ENCODE measurements at regions not wholly inside any gene's neighbourhood (a gene's known extent, or its start where the extent isn't known, plus 50 kb on each side); places are given as distances from the start of the nearest gene placed in this dataset.

- Histone ChIP-seq H3K9ac (replicated peaks; ENCODE audit: extremely low read depth, insufficient read depth, low read length) (no peak overlapping the region), H3K27ac (ENCODE audit: insufficient read depth, low read depth, low read length) (no peak overlapping the region), H2AFZ (ENCODE audit: low read depth, low read length) (no peak overlapping the region), H3K4me2 (ENCODE audit: insufficient read depth, low read length) (no peak overlapping the region), H3K4me1 (ENCODE audit: control insufficient read depth, extremely low read depth, insufficient read depth, low read length) (no peaks in the 10 kb centered on the region), H3K4me3 (replicated peaks in 1 of 3; ENCODE audit: insufficient read depth in 1 of 3, low read depth in 1 of 3, low read length in 3 of 3) (no peak overlapping the region), H3K36me3 (ENCODE audit: control insufficient read depth in 2 of 2, extremely low read depth in 1 of 2, insufficient read depth in 2 of 2, low read length in 2 of 2) (no peaks in the 10 kb centered on the region), H3K9me1 (replicated peaks; ENCODE audit: control insufficient read depth, extremely low read depth, insufficient read depth, low read length) (no peaks in the 10 kb centered on the region), H3K9me3 (replicated peaks; ENCODE audit: control insufficient read depth, insufficient read depth, low read length) (no peaks in the 10 kb centered on the region), H3K79me2 (ENCODE audit: control insufficient read depth, insufficient read depth, low read length) (peaks cover 62% of the 10 kb centered on the region), H4K20me1 (replicated peaks; ENCODE audit: control insufficient read depth, extremely low read depth, insufficient read depth, low read length) (no peaks in the 10 kb centered on the region), H3K27me3 (ENCODE audit: control insufficient read depth in 2 of 2, insufficient read depth in 2 of 2, low read length in 2 of 2) (no peaks in the 10 kb centered on the region)
- intact Hi-C loops (cut with micrococcal nuclease), result no loop called here
- no peak for FAIRE-seq
- dilution Hi-C loops (cut with MboI; ENCODE audit: extremely low pct_ligation_motif_present, low sequenced_read_pairs), result no loop called here
- no peak for TF ChIP-seq GATA2 (IDR thresholded peaks at IDR 0.05; ENCODE audit: insufficient read depth, insufficient read length, low read depth, low read length)
- TF ChIP-seq MYC (IDR thresholded peaks at IDR 0.05; ENCODE audit: low read depth, low read length), result no peak
- TF ChIP-seq, protein P1, sequence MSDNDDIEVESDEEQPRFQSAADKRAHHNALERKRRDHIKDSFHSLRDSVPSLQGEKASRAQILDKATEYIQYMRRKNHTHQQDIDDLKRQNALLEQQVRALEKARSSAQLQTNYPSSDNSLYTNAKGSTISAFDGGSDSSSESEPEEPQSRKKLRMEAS (IDR thresholded peaks at IDR 0.05; ENCODE audit: insufficient read depth, insufficient read length), result no peak
- TF ChIP-seq, protein P2, sequence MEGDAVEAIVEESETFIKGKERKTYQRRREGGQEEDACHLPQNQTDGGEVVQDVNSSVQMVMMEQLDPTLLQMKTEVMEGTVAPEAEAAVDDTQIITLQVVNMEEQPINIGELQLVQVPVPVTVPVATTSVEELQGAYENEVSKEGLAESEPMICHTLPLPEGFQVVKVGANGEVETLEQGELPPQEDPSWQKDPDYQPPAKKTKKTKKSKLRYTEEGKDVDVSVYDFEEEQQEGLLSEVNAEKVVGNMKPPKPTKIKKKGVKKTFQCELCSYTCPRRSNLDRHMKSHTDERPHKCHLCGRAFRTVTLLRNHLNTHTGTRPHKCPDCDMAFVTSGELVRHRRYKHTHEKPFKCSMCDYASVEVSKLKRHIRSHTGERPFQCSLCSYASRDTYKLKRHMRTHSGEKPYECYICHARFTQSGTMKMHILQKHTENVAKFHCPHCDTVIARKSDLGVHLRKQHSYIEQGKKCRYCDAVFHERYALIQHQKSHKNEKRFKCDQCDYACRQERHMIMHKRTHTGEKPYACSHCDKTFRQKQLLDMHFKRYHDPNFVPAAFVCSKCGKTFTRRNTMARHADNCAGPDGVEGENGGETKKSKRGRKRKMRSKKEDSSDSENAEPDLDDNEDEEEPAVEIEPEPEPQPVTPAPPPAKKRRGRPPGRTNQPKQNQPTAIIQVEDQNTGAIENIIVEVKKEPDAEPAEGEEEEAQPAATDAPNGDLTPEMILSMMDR (IDR thresholded peaks at IDR 0.05; ENCODE audit: extremely low read depth in 1 of 2, insufficient read depth in 1 of 2, low read depth in 1 of 2, low read length in 2 of 2), result no peak
- no peak for TF ChIP-seq FOS (IDR thresholded peaks at IDR 0.05; ENCODE audit: borderline replicate concordance, insufficient read depth, low read length)
- TF ChIP-seq POLR2A (IDR thresholded peaks at IDR 0.05; ENCODE audit: low read depth, low read length), result no peak
- TF ChIP-seq EZH2 (IDR thresholded peaks at IDR 0.05; ENCODE audit: borderline replicate concordance, low read depth, low read length, severe bottlenecking), result no peak
- TF ChIP-seq JUN (IDR thresholded peaks at IDR 0.05; ENCODE audit: borderline replicate concordance, insufficient read depth, insufficient read length, low read depth), result no peak
- no peak for TF ChIP-seq POLR2AphosphoS5 (IDR thresholded peaks at IDR 0.05; ENCODE audit: insufficient read depth, low read depth, low read length)
- ChIA-PET CTCF (interaction anchor here (0.8 to 1.0 kb wide), 3 partner anchors 9 to 43 kb away, joined by 3 read pairs; no protein-coding TSS in a partner anchor), POLR2A (no interaction called here)
- DNase-seq (ENCODE audit: low read depth, low spot score), result no peak
- no TSS peak for BruUV-seq (replicated peaks)
These were observed 64.4 kb upstream of the NHSL1 start for GRCh38 chr6:138563650-138564049.

Measured in endothelial cell of umbilical vein (primary cell).